Activated naive CD4-positive, alpha-beta T cell treated with Interleukin-2 at 50 U/mL for 16 hours (primary cell): ENCODE measurements at regions not wholly inside any gene's neighbourhood (a gene's known extent, or its start where the extent isn't known, plus 50 kb on each side); places are given as distances from the start of the nearest gene placed in this dataset.
A peak's percentile ranks its signal among the peaks of the same experiment; 100 is the strongest.

Source experiments
- DNase-seq: peaks from one replicate; pipeline ENCODE4 v3.0.0-alpha.2; 2020

DNA sequence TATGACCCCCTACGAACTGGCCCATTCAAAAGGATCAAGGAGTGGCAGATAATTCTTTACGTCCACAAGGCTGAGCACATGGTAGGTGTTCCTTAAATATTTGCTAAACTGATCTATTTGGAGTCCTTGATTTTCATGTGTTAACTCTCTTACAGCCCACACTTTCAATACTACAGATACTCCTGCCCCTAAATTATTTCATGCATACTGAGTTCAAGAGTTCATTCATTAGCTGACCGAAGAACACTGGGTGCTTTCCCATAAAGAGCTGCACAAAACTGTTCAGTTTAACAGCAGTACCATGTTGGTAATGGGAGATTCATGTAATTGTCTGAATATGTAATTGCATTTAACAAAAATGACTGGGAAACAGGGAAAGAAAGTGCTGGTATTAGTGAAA lies 170.5 kb upstream of the ADO start:
- DNase-seq, result no peak

DNA sequence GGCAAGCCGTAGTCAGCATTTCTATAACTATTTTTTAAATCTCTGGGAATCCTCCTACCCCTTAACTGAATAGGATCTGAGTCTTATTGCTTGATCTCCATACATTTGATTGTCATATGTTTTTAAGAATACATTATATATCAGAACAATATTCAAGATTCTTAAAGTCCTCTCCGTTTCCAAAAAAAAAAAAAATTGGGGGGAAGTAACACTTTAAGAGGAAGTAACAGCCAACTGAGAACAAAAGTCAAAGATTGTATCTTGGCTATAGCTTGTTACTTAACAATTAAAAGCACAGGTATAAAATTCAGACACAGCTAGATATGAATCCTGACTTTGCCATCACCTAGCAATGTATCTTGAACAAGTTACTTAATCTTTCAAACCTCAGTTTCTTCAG lies 169.9 kb upstream of the ADO start:
- no peak for DNase-seq

DNA sequence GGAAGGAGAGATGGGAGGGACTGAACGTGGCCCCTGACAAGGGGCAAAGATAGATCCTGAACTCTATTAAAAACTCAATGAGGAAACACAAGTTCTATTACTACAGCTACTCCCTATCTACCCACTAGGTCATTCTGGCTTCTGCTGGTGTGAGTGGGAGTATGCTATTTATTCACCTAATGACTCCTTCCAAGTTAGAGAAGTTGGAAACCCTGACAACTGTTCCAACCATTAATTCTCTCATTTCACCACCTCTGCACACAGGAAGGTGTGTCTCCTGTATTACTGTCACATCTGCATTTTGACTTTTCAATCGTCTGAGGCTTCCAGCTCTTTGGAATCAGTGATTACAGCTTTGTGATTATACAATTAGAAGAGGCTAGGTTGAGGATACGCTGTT lies 169.4 kb upstream of the ADO start:
- DNase-seq, result no peak

DNA sequence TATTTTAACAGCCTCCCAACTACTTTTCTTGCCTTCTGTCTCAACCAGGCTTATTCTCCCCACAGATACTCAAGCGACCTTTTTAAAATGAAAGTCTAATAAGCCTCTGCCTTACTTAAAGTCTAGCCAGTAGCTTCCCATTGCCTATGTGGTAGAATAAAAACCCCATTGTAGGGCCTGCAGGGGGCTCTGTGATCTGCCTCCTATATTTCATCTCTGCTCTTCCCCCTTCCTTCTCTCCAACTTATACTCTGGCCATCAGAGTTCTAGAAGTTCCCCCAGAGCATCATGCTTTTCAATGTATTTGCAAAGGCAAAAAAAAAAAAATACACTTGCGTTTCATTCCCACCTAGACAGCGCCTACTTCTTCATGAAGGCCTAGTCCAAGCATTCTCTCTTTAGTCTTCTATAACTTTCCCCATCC lies 167.7 kb upstream of the ADO start:
- DNase-seq, result no peak

DNA sequence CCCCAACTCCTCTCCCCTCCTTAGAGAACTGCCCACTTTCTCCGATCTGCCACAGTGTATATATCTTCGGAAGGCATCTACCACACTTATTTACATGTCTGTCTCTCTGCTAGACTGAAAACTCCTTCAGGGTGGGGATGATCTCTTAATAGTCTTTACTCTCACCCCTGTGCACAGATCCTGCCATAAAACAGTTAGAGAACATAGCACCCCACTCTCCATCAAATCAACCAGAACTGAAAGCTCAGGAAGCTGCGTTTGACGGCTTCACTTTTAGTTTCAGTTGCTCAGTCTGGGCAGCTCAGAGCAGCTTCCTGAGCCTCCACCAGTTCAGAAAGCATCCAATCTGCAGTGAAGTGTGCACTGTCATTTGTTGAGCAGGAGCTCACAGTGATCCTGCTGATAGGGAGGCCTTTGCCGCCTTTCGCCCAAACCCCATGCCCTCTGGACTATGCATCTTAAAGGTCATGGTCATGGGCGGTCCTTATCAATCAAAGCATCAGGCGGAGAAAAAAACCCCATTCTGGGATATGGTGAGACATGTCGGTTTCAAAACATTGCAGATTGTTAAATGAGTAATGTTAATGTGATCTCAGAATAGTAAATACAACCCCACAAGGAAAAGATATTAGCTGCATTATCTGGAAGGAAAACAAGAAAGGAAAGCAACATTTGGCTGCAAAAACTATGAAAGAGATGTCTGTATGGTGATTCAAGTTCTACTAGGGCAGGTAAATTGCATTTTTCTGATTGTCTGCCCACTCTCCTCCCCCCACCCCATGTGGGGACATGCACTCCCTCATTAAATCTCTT lies 167.1 kb upstream of the ADO start:
- DNase-seq, result peak; percentile 71

DNA sequence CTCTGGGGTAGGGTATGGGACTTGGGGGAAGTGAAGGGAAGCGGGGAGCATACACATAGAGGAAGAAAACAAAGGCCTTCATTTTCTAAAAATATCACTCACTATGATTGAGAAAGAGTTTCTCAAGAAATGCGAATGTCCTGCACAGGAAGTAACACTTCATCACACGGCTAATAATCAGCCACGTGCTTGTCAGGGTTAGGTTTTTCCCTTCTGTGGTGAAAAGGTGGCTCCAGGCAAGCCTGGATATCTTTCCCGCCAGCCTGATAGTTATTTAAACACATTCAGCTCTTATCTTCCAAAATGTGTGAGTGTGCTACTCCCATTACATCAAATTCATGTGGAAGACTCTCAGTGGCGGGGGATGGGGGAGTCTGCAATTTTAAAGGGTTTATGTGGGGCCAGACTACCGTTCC lies 166.4 kb upstream of the ADO start:
- DNase-seq, result no peak

DNA sequence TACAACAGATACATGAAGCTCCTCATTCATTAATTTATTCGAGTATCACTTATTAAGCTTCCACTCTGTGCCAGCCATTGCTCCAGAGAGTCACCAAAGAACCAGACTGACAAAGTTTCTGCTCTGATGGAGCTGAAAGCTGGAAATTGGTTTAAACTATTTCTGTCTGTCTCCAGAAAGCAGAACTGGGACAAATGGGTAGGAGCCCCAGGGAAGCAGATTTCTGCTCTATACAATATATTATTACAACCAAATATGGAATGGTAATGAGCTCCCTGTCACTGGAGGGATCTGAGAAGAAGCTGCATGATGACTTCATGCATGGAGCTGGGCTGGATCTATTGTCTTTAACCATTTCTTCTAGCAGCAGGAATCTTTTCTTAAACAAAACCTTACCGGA lies 165.4 kb upstream of the ADO start:
- no peak for DNase-seq

DNA sequence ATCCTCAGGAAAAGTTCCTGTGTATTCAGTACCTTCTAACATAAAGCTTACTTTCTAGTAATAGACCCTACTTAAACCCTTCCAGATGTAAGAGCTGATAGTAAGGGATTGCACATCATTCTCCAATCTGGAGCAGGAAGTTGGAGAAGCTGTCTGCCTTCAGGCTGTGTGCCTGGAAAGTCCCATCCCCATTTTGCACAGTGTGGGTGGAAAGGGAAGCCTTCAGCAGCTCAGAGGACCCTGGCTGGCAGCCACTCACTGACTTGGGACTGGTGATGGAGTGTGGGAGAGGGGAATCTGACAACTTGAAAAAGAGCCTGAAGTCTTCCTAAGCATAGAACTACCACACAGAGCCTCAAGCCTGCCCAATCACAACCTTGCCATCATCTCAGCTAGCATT lies 164.1 kb upstream of the ADO start:
- DNase-seq, result no peak

DNA sequence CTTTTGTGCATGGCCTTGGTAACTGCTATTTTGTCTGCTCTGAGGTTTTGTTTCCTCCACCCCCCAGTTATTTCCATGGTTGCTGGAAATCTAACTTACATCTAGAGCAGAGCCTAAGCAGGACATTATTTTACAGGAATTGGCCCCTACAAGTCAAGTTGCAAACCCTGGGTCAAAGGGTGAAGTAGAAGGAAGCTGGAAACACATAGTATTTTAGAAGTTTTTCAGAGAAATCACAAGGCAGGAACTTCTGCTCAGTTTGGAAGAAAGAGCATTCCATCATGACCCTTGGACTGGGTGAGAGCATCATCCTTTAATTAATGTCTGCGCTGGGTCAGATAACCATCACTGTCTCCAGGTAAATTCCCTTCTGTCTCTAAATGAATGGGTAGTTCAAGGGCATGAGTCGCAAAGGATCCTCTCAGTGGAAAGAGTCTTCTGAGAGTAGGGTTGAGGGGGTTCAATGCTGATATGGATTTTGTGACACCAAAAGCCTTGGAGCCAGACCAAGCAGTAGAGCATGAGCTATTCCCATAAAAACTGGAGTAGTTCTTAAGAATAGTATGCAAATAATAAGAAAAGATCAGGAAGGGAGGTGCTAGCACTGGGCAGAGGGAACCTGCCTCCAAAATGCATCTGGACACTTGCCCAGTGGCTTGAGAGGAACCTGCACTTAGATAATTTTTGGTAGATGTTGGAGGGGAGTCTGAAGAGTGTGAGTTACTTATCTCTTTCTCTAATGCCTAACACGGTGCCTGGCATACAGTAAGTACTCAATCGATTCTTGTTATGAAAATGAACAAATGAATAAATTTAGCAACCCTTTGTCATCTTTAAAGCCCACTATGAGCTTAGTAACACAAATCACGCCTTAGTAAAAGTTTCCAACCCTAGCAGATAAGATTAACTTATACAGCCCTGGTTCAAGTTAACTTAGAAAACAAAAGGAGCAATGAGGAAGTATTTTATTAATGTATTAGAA lies 160.6 kb upstream of the ADO start:
- DNase-seq, result no peak

DNA sequence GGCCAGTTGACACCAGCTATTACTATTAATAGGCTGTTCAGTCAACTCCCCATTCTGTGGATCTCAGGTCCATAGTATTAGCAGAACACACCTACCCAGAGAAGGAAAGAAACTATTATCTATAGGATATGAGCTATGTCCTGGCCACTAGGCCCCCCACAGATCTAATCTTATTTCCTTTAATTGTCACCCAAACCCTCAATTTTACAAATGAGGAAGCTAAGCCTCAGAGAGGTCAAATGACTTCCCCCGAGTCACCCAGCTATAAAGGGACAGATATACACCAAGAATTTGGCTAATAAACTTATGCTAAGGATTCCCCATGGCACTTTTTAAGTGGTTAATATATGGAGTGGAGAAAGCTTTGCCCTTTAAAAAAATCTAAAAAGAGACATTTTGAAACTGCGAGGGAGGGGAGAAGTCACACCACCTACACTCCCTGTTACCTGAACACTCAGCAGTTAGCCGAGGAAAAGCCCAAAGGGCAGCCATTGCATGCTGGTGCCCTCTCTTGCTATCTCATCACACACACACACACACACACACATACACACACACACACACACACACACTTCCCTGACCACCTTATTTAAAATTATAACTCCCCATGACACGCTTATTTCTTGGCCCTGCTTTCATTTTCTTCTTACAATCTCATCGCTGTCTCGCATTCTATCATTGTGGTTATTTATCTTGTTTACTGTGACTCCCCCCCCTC lies 157.0 kb upstream of the ADO start:
- peak; percentile 54 for DNase-seq

DNA sequence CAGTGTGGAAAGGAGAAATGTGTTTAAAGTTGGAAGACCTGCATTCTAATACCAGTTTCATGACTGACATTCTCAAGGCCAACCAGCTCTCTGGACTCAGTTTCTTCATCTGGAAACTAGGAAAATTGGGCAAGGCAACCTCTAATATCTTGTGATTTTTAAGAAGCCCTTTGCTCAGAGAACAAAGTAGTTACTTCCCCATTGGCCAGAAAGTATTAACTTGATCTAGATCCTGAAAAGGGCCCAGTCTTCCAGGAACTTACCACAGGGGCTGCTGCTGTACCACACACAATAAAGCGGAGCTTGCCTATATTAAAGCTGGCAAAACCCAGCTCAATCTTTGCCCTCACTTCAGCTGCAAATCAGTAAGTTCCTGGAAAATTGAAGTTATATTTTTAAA lies 155.6 kb upstream of the ADO start:
- no peak for DNase-seq

DNA sequence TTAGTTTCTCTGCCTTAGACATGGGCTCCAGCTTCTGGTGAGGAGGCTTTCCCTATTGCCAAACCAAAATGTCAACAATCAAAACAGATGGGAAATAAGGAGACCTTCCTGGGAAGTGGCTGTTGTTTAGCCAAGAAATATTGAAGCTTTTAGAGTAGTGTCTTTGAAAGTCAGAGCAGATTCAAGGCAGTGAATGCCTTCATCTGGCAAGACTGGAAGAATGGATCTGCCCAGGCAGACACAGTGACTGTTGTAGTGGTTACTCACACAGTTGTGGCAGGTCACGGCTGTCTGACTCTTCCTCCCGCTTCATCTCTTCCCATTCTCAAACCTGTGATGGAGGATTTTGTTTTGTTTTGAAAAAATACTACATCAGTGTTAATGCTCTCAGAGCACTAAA lies 154.1 kb upstream of the ADO start:
- DNase-seq, result no peak

DNA sequence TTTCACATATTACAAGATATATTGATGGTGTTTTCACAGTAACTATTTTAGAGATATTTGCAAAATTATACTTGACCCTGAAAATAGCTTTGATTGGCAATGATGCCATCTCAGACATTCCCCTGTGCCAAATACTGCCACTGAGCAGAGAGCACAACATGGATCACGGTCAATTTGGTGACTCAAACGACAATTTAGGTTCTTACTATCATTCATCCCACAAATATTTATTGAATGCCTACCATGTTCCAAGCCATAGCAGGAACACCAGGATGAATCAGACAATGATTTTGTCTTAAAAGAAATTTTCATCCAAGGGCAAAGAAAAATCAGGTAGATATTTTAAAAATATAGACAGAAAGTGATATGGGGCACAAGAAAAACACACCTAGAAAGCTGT lies 153.2 kb upstream of the ADO start:
- no peak for DNase-seq

DNA sequence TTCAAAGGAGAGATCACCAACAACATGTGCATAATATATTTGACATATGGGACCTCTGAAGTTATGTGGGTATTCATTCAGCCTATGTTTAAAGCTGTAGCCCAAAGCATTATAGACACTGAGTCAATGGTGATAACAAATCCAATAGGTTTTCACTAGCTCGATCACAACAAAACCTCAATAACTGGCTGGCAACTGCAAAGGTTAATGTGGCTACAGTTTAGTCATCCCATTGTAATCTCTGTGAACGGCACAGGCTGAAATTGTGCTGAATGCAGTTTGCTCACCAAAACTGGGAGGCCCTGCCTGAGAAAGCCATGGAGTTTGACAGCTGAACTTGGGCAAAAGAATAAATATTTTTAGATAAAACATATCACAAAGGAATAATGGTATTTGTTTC lies 152.4 kb upstream of the ADO start:
- DNase-seq, result no peak

DNA sequence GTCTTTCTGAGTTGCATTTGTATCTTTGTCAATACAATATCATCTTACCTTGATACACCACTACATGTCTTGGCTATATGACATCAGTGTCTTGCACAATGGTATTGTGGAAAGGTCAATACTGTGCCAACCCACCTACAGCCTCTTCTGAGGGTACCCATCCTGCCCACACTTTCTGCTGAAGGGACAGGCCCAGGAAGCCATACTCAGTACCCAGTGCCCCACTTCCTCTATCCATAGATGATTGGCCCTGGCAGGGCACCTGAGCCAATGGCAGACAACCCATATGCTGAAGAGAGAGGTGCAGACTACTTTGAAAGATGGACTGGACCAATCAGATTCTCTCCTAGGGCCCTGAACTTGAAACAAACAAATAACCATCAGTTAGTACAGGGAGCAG lies 152.0 kb upstream of the ADO start:
- DNase-seq, result no peak

DNA sequence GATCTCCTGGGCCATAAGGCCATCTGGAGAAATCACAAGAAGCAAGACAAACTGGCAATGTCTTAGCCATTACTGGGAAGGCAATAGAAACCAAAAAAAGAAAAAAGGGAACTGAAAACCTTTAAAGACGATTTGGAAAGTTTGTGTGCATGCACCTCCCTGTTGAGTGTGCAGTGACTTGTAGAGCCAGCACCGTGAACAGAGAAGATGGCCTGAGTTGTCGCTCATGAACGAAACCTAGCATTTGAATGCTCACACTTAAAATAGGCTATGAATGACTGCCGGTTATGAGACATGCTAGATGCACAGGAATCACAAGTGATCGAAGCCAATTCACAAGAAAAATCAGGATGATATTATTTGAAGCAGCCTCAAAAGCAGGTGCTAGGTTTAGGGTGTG lies 151.3 kb upstream of the ADO start:
- DNase-seq, result no peak

DNA sequence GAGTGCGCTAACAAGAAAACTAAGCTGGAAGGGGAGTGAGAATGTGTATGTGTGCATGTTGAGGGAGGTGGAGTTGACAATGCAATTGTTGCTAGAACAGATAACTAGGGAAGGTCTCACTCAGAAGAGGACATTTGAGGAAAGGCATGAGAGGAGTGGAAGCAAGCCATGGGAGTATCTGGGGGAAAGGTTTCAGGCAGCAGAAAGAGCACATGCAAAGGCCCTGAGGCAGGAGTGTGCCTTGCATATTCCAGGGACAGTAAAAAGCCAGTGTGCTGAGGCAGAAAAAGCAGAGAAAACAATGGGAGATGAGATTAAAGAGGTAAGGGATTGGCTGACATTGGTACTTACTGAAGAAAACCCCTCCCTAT lies 149.6 kb upstream of the ADO start:
- no peak for DNase-seq

DNA sequence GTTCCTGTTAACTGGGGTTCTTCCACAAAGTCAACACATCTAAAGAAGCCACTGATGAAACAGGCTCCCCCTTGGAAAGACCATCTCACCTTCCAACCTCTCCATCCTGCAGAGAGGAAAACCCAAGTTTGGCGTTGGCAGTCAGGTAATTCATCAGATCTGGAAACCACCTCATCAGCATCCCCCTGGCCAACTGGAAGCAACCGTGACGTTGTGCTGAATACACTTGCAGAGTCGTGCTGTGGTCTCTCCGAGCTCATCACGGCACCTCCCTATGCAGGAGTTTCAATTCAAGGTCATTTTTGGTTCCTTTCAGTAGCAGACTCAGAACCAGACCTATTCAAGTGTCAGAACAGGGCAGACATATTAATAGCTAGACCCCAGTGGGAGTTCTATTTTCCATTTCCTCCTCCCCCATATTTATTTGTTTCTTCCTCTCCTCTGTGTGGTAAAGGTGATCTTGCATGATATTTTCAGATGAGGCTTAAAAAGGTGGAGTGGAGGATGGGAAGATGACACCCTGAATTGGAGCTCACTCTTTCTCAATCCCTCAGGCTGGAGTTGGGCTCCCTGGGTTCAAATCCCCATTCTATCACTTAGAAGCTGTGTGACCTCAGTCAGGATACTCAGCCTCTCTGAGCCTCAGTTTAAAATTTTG lies 149.1 kb upstream of the ADO start:
- peak; percentile 50 for DNase-seq

DNA sequence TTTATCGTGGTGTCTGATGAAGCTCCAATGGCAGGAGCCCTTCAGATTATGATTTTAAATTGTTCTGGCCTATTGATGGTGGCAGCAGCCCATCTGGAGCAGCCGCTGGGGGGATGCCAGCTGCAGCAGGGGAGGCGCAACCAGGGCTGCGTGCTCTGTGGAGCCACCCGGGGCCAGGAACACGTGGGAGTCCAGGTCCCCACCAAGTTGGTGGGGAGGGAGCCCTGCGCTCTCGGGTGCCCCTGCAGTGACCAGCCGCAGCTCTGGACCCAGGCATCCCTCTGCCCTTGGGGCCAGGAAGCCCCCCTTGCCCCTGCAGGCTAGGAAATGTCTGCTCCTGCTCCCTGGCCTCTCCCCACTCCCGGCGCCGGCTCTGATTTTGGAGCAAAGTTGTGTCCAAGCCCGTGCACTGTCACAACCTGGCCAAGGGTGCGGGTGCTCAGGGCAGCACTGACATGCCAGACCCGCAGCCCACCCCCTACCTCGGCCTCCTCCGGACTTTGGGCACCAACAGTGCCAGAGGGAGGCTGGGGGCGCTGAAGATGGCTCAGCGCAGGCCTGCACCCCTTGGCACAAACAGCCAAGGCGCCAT lies 147.2 kb upstream of the ADO start:
- no peak for DNase-seq

DNA sequence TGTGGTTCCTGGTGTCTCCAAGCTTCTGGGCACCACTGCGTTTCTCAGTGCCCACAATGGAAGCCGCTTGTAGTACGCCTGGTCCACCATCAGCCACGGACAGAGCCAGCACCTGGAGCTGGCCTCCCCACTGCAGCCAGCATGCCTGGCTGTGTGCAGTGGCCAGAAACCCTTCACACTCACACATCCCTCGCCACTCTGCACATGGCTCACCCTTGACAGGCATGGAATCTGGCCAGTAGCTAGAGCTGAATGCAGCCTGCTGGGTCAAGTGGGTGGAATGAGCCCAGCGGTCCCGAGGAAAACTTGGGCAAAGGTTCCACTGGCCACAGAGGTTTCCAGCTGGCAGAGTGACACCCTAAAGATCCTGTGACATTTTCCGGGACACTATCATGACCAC lies 146.0 kb upstream of the ADO start:
- no peak for DNase-seq

DNA sequence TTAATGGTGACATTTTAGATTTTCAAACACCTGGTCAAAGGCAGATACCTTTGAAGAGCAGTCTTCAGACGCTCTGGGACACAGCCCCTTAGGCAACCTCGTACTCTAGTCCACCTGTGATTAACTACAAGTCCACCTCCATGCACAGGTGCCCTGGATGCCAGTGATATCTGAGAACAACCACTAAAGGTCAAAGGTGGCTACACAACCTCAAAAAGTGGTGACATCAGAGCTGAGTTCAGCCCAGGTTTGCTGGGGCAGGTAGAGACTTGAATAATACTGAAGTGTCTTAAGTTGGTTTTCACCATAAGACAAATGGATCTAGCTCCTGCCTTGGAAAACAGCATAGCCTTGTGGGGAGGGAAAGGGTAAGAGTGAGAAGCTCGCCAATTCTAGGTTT lies 143.4 kb upstream of the ADO start:
- no peak for DNase-seq

DNA sequence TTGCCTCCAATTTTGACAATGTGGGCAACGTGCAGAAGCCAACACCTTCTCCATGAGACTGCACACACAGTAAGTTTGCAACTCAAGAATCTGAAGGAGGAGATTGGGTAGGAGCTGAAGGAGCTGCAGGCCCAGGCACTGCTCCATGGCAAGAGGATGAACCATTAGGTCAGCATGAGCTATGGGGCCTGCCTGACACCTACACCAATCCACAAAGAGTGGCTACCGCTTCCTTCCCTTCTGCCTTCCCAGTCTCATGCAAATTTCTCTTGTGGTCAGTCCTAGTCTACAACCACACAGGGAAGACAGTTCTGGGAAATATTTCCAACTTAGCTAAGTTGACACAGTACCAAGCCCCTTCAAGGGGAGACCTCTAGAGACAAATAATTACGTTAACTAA lies 142.0 kb upstream of the ADO start:
- no peak for DNase-seq

DNA sequence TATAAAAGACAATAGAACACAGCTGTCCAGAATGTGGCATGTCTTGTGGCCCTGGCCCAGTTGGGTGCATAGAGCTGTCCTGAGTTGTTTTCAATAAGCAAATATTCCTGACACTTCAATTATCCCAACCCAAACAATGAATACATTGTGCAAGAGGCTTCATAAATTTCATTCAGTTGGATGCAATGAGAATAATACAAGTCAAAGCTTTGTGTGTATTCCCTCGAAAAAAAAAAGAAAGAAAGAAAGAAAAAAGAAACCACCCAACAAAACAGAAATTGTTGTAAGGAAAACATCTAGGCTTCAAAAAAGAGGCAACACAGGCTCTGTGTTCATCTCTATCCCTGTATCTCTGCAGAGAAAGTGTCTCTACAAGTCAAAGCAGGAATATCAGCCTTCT lies 138.7 kb upstream of the ADO start:
- DNase-seq, result no peak
